ENCODE measurements at regions not wholly inside any gene's neighbourhood (a gene's known extent, or its start where the extent isn't known, plus 50 kb on each side); places are given as distances from the start of the nearest gene placed in this dataset.
"Not testable (repeated sequence)": the region's sequence is repeated elsewhere in the genome, so short reads cannot be mapped to it uniquely, and the experiment has no call there.

DNA sequence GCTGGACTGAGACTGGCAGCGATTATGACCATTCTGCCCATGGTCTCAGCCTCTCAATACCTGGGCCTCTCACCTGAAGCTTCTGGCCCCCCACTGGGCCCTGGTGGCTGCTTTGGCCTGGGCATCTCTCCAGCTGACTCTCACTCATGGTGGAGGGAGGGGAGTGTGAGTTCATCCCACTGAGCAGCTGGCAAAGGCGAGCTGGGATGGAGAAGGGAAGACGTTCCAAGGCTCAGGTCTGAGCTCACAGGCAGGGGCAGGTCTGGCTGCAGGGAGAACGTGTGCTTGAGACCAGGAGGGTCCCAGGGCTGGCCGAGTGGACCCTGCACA is 103.5 kb downstream of the TMEM121 start:
- DNase-seq (ENCODE audit: low read depth in 1 of 2, low spot score in 1 of 2) (no peak), ATAC-seq (no peak), FAIRE-seq (no peak)
- Histone ChIP-seq H3K9me3 (peaks cover 5% of the 10 kb centered on the region; the same call in 1 of the 3 replicates), H3K27ac (no peak overlapping the region), H3K4me3 (no peak overlapping the region), H3K4me2 (no peak overlapping the region), H3K4me1 (no peaks in the 10 kb centered on the region)
- ChIA-PET CTCF (no interaction called here), POLR2A (no interaction called here)
- WGBS (ENCODE audit: missing lambda C conversion rate): 60% methylated on average over 1 of the region's 5 CpGs
- TF ChIP-seq FOSL2 (IDR thresholded peaks at IDR 0.05): no peak
- TF ChIP-seq FOSL2 (CRISPR knock-in tag; IDR thresholded peaks at IDR 0.05): no peak
- TF ChIP-seq HDAC2 (IDR thresholded peaks at IDR 0.05): no peak
- no peak for TF ChIP-seq MAFK (IDR thresholded peaks at IDR 0.05; ENCODE audit: partially characterized antibody)
- no peak for TF ChIP-seq CEBPB (IDR thresholded peaks at IDR 0.05)
- no peak for TF ChIP-seq CBX8 (IDR thresholded peaks at IDR 0.05)
- no peak for TF ChIP-seq KDM1A (IDR thresholded peaks at IDR 0.05; ENCODE audit: low read depth)
- TF ChIP-seq NFE2L2 (conservative IDR thresholded peaks at IDR 0.05; ENCODE audit: low read length): no peak
- TF ChIP-seq USF2 (IDR thresholded peaks at IDR 0.05): no peak
- TF ChIP-seq RAD21 (conservative IDR thresholded peaks at IDR 0.05 in 1 of 2, IDR thresholded peaks at IDR 0.05 in 1 of 2): no peak

DNA sequence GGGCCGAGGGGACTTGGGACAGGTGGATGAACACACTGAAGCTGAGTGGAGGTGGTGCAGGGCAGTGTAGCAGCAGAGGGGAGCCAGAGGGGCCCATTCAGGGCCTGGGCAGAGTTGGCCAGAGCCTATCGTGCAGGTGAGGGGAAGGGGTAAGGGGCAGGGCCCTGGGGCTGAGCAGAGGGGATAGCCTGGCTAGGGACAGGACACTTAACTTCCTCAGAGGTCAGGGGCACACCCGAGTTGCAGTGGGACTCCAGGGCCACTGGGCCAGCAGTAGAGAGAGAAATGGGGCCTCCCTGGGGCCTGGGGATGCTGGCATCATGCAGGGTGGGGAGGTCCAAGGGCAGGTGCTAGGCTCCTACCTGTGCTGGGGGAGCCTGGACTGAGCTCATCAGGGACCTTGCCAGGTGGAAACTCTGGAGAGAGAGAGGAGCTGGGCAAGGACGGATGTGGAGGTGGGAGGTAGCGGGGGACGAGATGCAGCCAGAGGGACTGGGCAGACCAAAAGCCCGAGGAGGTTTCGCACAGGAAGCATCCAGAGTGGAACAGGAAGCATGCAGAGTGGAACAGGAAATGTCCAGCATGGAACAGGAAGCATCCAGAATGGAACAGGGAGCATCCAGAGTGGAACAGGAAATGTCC is 104.0 kb downstream of the TMEM121 start:
- H3K9me3 ChIP-seq; H3K4me1 ChIP-seq; H3K4me2 ChIP-seq; ATAC-seq; POLR2A ChIA-PET; DNase-seq (ENCODE audit: low read depth in 1 of 2, low spot score in 1 of 2); H3K27ac ChIP-seq; H3K4me3 ChIP-seq; FAIRE-seq; CTCF ChIA-PET: not testable (repeated sequence)
- 45% methylated on average over 6 of the region's 8 CpGs for WGBS (ENCODE audit: missing lambda C conversion rate)

DNA sequence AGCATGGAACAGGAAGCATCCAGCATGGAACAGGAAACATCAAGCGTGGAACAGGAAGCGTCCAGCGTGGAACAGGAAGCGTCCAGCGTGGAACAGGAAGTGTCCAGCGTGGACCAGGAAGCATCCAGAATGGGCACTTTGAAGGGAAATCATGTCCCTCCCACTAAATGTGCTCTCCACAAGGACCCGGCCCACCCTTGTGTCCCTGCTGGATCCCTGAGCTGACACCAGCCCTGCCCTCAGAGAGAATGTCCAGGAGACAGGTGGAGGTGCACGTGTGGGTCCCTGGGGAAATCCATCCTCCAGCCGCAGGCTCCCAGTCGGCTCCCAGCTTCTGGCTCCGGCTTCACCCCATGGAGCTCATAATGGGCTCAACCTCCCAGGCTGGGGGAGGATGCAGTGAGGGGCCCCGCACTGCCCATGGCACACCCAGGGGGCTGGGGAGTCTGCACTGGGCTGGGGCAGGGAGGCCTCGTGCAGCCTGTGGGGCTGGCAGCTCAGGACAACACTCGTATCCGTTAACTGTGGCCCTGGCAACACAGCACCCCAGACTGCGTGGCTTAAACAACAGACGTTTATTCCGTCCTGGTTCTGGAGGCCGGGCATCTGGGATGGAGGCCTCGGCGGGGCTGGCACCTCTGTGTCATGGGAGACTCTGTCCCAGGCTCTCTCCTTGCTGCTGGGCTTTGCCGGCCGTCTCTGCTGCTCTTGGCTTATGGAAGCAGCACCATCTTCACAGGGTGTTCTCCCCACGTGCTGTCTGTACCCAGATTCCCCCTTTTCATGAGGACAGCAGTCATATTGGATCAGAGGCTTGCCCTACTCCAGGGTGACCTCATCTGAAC is 104.8 kb downstream of the TMEM121 start:
- H3K4me3 ChIP-seq; FAIRE-seq; CTCF ChIA-PET; POLR2A ChIA-PET; H3K9me3 ChIP-seq; H3K27ac ChIP-seq; ATAC-seq; H3K4me2 ChIP-seq; H3K4me1 ChIP-seq; DNase-seq (ENCODE audit: low read depth in 1 of 2, low spot score in 1 of 2): not testable (repeated sequence)
- WGBS (ENCODE audit: missing lambda C conversion rate): 35% methylated on average over 14 of the region's 24 CpGs

DNA sequence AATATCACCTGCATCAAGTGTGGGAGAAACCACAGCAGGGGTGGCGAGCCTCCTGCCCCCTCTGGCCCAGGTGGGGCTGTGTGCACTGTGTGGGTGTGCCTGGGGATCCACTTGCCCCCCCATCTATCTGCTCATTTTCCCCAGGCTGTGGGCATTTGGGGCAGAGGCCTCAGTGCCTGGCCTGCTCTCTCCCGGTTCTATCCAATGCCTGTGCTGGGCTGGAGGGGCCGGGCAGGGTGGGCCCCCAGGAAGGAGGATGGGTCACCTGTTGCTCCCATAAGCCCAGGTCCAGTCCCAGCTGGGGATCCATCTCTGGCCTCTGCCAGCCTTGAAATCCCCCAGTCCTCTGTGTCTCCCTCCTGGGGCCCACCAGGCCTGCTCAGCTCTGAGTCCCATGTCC is 105.6 kb downstream of the TMEM121 start:
- Histone ChIP-seq H3K4me3 (no peak overlapping the region), H3K27ac (no peak overlapping the region), H3K4me2 (no peak overlapping the region), H3K4me1 (no peaks in the 10 kb centered on the region), H3K9me3 (peaks cover 5% of the 10 kb centered on the region; the same call in 1 of the 3 replicates)
- 38% methylated on average over 3 of the region's 3 CpGs for WGBS (ENCODE audit: missing lambda C conversion rate)
- CTCF ChIA-PET: no interaction called here
- ATAC-seq (no peak), DNase-seq (ENCODE audit: low read depth in 1 of 2, low spot score in 1 of 2) (no peak), FAIRE-seq (no peak)
- POLR2A ChIA-PET: no interaction called here
- TF ChIP-seq ELK1 (IDR thresholded peaks at IDR 0.05; ENCODE audit: low read depth, low read length) (no peak), RARB (CRISPR knock-in tag; IDR thresholded peaks at IDR 0.05) (no peak)

DNA sequence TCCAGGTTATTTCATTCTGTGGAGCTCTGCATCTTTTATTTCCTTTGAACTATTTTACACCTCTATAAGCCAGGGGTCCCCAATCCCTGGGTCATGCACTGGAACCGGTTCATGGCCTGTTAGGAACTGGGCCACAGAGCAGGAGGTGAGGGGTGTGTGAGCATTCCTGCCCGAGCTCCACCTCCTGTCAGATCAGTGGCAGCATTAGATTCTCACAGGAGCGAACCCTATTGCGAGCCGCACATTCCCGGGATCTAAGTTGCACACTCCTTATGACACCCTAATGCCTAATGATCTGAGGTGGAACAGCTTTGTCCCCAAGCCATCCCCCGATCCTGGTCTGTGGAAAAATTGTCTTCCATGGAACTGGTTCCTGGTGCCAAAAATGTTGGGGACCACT is 107.2 kb downstream of the TMEM121 start:
- POLR2A ChIA-PET; ATAC-seq; H3K4me3 ChIP-seq; DNase-seq (ENCODE audit: low read depth in 1 of 2, low spot score in 1 of 2); CTCF ChIA-PET; H3K4me2 ChIP-seq; H3K9me3 ChIP-seq; H3K27ac ChIP-seq; FAIRE-seq; H3K4me1 ChIP-seq: not testable (repeated sequence)
- 52% methylated on average over 7 of the region's 7 CpGs for WGBS (ENCODE audit: missing lambda C conversion rate)
